Mucosa of descending colon (tissue), 3 donors: ENCODE measurements at regions not wholly inside any gene's neighbourhood (a gene's known extent, or its start where the extent isn't known, plus 50 kb on each side); places are given as distances from the start of the nearest gene placed in this dataset.

Source experiments
- ATAC-seq: fragments of 200-7000 bp; cut with Tn5 transposase; one replicate; pipeline ENCODE4 v1.9.1; 2020; ENCODE audit warnings: mild to moderate bottlenecking, moderate library complexity
- DNase-seq, 3 donors: peaks; one replicate each; pipeline ENCODE4 v3.0.0-alpha.2; 2020
- H3K36me3 ChIP-seq: fragments of 200-600 bp; one replicate; pipeline ENCODE4 v1.8.0; 2021; ENCODE audit warnings: low read depth, mild to moderate bottlenecking
- H3K4me1 ChIP-seq: fragments of 200-600 bp; one replicate; pipeline ENCODE4 v1.8.0; 2021; ENCODE audit warnings: low read depth, mild to moderate bottlenecking
- H3K4me3 ChIP-seq: fragments of 200-600 bp; one replicate; pipeline ENCODE4 v1.8.0; 2021; ENCODE audit warnings: mild to moderate bottlenecking
- H3K9me3 ChIP-seq: fragments of 200-600 bp; one replicate; pipeline ENCODE4 v1.8.0; 2021; ENCODE audit warnings: mild to moderate bottlenecking
- CTCF ChIP-seq: fragments of 200-600 bp; IDR thresholded peaks from one replicate; pipeline ENCODE4 v1.8.0; 2022; ENCODE audit warnings: antibody characterized with exemption, mild to moderate bottlenecking
- intact Hi-C, 2 donors: fragments of 100-400 bp; cut with DNase I in 1 of 2; cut with micrococcal nuclease in 1 of 2; formaldehyde crosslinking; loops; one replicate each; pipeline versions ENCODE4 v1.11.0 to v1.11.1; 2022; cut with DNase I, micrococcal nuclease
- donor health status: DM: no; HTN: no; CAD: no; lungs with moderate emphysema.
- donor health status: DM: no; HTN: no; CAD: no.
- donor health status: DM: no; HTN: yes; CAD: no.

DNA sequence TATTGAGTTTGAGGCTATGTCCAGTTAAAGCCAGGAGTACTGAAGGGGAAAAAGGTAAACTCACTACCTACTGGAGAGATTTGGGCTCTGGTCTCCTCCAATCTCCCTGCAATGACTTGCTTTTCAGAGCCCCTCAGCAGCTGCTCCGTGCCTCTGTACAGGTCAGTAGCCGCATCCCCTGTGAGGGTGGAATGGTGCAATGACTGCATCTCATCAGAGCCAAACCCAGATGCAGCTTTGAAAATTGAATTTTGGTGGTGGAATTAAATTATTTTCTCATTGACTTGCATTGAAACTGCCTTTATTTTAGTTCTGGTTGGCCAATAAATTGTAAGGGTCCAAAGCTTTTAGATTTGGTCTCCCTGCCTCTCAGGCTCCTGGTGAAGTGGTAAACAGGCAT is 166.7 kb downstream of the DLL1 start:
- Histone ChIP-seq H3K36me3 (no peaks in the 10 kb centered on the region), H3K9me3 (peaks cover 16% of the 10 kb centered on the region), H3K4me1 (no peaks in the 10 kb centered on the region), H3K4me3 (no peak overlapping the region)
- DNase-seq, result no peak
- TF ChIP-seq CTCF, result no peak
- ATAC-seq, result no peak
- intact Hi-C loops, result no loop called here

GRCh38 chr6:170122651-170123050 is 168.2 kb downstream of the DLL1 start:
- Histone ChIP-seq H3K4me1 (no peaks in the 10 kb centered on the region), H3K36me3 (no peaks in the 10 kb centered on the region), H3K9me3 (peaks cover 16% of the 10 kb centered on the region), H3K4me3 (no peak overlapping the region)
- DNase-seq (no peak), ATAC-seq (no peak)
- intact Hi-C loops, result no loop called here
- no peak for TF ChIP-seq CTCF

GRCh38 chr6:170117111-170117972 is 173.5 kb downstream of the DLL1 start:
- no peak for ATAC-seq
- DNase-seq, result no peak

DNA sequence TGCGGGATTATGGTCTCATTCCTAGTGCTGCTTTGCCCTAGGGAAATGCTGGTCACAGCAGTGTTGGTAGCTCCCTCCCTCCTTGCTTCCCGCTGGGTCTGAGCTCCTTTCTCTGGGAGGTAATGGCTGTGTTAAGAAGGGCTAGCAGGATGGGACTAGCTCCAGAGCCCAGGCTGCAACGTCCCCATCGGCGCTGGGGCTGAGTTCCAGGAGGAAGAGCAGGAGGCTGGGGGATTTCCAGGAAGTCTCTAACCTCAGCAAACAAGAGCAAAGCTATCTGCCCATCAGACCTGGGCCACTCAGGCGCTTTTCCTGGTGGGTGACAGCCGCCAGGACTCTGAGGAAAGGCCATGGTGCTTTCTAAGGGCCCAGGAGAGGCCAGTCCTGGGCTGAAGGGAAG is 174.2 kb downstream of the DLL1 start:
- H3K4me1 ChIP-seq, result no peaks in the 10 kb centered on the region
- DNase-seq (no peak), ATAC-seq (no peak)
- H3K36me3 ChIP-seq, result no peaks in the 10 kb centered on the region
- intact Hi-C loops, result no loop called here
- no peak for TF ChIP-seq CTCF
- no peak overlapping the region for H3K4me3 ChIP-seq
- H3K9me3 ChIP-seq, result peaks cover 16% of the 10 kb centered on the region

More at GRCh38 chr6:170117111-170117972, 173.5 kb downstream of the DLL1 start:
- Histone ChIP-seq H3K36me3 (no peaks in the 10 kb centered on the region), H3K9me3 (peaks cover 16% of the 10 kb centered on the region), H3K4me1 (no peaks in the 10 kb centered on the region), H3K4me3 (no peak overlapping the region)
- intact Hi-C loops, result no loop called here
- no peak for TF ChIP-seq CTCF

GRCh38 chr6:170114956-170115855 is 175.7 kb downstream of the DLL1 start:
- ATAC-seq (peak; percentile 32), DNase-seq (no peak)
- peaks cover 7% of the 10 kb centered on the region for H3K9me3 ChIP-seq
- no peak overlapping the region for H3K4me3 ChIP-seq
- no peaks in the 10 kb centered on the region for H3K4me1 ChIP-seq
- H3K36me3 ChIP-seq, result no peaks in the 10 kb centered on the region
- intact Hi-C loops, result no loop called here
- TF ChIP-seq CTCF, result no peak
